HepG2 (cell line): ENCODE measurements at regions not wholly inside any gene's neighbourhood (a gene's known extent, or its start where the extent isn't known, plus 50 kb on each side); places are given as distances from the start of the nearest gene placed in this dataset.

Experiments
- ARNT2 ChIP-seq: sonication (generic); formaldehyde crosslinking; IDR thresholded peaks from 2 replicates; pipeline ENCODE4 v1.8.0; 2022; ENCODE audit warnings: mild to moderate bottlenecking, low read depth, missing genetic modification reagents, moderate library complexity
- ATF7-NPFF ChIP-seq: sonication (generic); formaldehyde crosslinking; IDR thresholded peaks from 2 replicates; pipeline ENCODE4 v1.8.1; 2023; ENCODE audit warnings: mild to moderate bottlenecking, low read depth, missing genetic modification reagents, moderate library complexity
- FOSL2 ChIP-seq: sonication (generic); formaldehyde crosslinking; IDR thresholded peaks from 2 replicates; pipeline ENCODE4 v1.4.0; 2020; ENCODE audit warnings: missing genetic modification reagents
- HHEX ChIP-seq: IDR thresholded peaks from 2 replicates; pipeline ENCODE4 v1.6.1; 2016; ENCODE audit warnings: control low read depth
- NFRKB ChIP-seq: fragments of 450-650 bp; IDR thresholded peaks from 2 replicates; pipeline ENCODE4 v1.6.1; 2017
- PCBP1 ChIP-seq: fragments of 200-400 bp; formaldehyde crosslinking; IDR thresholded peaks from 2 replicates; pipeline ENCODE4 v1.6.1; 2017; ENCODE audit warnings: mild to moderate bottlenecking, low read depth, low read length, borderline replicate concordance
- RBM39 ChIP-seq: fragments of 200-400 bp; formaldehyde crosslinking; IDR thresholded peaks from one replicate; pipeline ENCODE4 v1.6.1; 2018; ENCODE audit warnings: antibody characterized with exemption, mild to moderate bottlenecking, low read depth, low read length; ENCODE audit not compliant: poor library complexity, severe bottlenecking
- RFXANK ChIP-seq: IDR thresholded peaks from 2 replicates; pipeline ENCODE4 v1.6.1; 2016
- SMAD3 ChIP-seq: sonication (generic); formaldehyde crosslinking; IDR thresholded peaks from 2 replicates; pipeline ENCODE4 v1.4.0; 2020; ENCODE audit warnings: missing genetic modification reagents
- SOX6 ChIP-seq, 2 experiments: fragments of 450-650 bp in 1 of 2; sonication (generic) in 1 of 2; formaldehyde crosslinking in 1 of 2; IDR thresholded peaks; 2 replicates each; pipeline versions ENCODE4 v1.4.0 to v1.6.1; 2017 to 2020; ENCODE audit warnings: antibody characterized with exemption in 1 of 2, mild to moderate bottlenecking in 1 of 2, missing genetic modification reagents in 1 of 2
- SSRP1 ChIP-seq: IDR thresholded peaks from 2 replicates; pipeline ENCODE4 v1.6.1; 2016; ENCODE audit warnings: control low read depth
- TMF1 ChIP-seq: sonication (generic); formaldehyde crosslinking; IDR thresholded peaks from 2 replicates; pipeline ENCODE4 v1.8.1; 2022; ENCODE audit warnings: low read depth, missing genetic modification reagents
- YEATS4 ChIP-seq: sonication (generic); formaldehyde crosslinking; IDR thresholded peaks from 2 replicates; pipeline ENCODE4 v1.4.0; 2020; ENCODE audit warnings: missing genetic modification reagents, borderline replicate concordance
- ZNF292 ChIP-seq: sonication (generic); formaldehyde crosslinking; IDR thresholded peaks from 2 replicates; pipeline ENCODE4 v1.8.1; 2022; ENCODE audit warnings: mild to moderate bottlenecking, low read depth, missing genetic modification reagents, borderline replicate concordance
- ZNF33B ChIP-seq: sonication (generic); formaldehyde crosslinking; IDR thresholded peaks from 2 replicates; pipeline ENCODE4 v1.5.1; 2020; ENCODE audit warnings: mild to moderate bottlenecking, missing genetic modification reagents
- ZNF563 ChIP-seq: sonication (generic); formaldehyde crosslinking; IDR thresholded peaks from 2 replicates; pipeline ENCODE4 v1.8.0; 2022; ENCODE audit warnings: mild to moderate bottlenecking, moderate library complexity, missing genetic modification reagents
- ZNF772 ChIP-seq: sonication (generic); formaldehyde crosslinking; IDR thresholded peaks from 2 replicates; pipeline ENCODE4 v1.5.0; 2020; ENCODE audit warnings: mild to moderate bottlenecking, missing genetic modification reagents
- ZNF850 ChIP-seq: sonication (generic); formaldehyde crosslinking; conservative IDR thresholded peaks from 2 replicates; pipeline ENCODE4 v1.9.0; 2021; ENCODE audit warnings: mild to moderate bottlenecking, missing genetic modification reagents
- TF ChIP-seq, protein P1 (sequence below): sonication (generic); formaldehyde crosslinking; IDR thresholded peaks from 2 replicates; pipeline ENCODE4 v1.4.0; 2020; ENCODE audit warnings: missing genetic modification reagents
- TF ChIP-seq, protein P2 (sequence below): sonication (generic); formaldehyde crosslinking; conservative IDR thresholded peaks from 2 replicates; pipeline ENCODE4 v1.4.0; 2020; ENCODE audit warnings: missing genetic modification reagents
- TF ChIP-seq, protein P3 (sequence below): sonication (generic); formaldehyde crosslinking; IDR thresholded peaks from 2 replicates; pipeline ENCODE4 v1.4.0; 2020; ENCODE audit warnings: missing genetic modification reagents, low read depth, mild to moderate bottlenecking, borderline replicate concordance

DNA sequence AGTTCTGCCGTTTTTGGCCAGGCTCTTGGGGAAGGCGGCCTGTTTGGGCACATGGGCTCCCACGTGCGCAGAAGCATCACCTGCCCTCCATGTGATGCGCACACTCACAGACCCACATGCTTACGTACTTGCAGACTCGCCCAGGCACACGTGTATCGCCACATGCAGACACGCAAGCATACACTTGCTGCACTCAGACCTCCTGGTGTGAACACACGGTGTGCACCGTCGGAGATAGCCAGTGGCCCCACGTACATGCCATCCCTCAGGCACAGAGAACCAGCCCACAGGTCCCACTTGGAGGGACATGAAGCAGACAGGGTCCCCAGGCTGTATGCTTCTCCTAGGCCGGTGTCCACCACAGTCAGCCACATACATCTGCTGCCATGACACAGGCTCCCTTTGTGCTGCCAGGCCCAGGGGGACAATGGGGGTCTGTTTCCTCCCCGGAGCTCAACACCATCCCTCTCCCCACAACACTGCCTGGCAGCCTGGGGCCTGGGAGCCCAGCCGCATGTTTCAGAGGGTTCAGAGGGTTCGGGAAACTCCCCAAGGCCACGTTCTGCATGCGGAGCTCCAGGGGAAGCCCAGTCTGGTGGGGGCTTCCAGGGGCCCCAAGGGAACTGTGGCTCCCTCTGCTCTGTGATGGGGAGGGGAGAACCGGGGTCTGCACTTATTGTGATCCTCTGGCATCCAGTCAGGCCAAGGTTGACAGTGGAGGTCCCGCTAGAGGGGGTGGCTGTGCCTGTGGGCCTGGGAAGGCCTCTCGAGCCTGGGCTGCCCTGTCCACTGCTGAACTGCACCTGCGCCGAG, 208.1 kb upstream of the HAAO start (continued):
- TF ChIP-seq ZNF772 (no peak), RBM39 (peak; percentile 92), NFRKB (no peak), FOSL2 (CRISPR knock-in tag) (0 out of 2 replicates have a peak, but pooled peaks have one; percentile 2), TMF1 (CRISPR knock-in tag) (0 out of 2 replicates have a peak, but pooled peaks have one; percentile 45), ATF7-NPFF (CRISPR knock-in tag) (peak; percentile 60; the same call in 1 of the 2 replicates), PCBP1 (0 out of 2 replicates have a peak, but pooled peaks have one; percentile 66), HHEX (CRISPR knock-in tag) (no peak), ZNF33B (CRISPR knock-in tag) (peak; percentile 57; the same call in 1 of the 2 replicates), ARNT2 (CRISPR knock-in tag) (peak; percentile 54; the same call in 1 of the 2 replicates), YEATS4 (CRISPR knock-in tag) (peak; percentile 33; the same call in 1 of the 2 replicates), ZNF292 (CRISPR knock-in tag) (peak; percentile 52; the same call in 1 of the 2 replicates), SSRP1 (CRISPR knock-in tag) (no peak), ZNF850 (no peak), SMAD3 (CRISPR knock-in tag) (no peak; the same call in 1 of the 2 replicates), SOX6 (IDR thresholded peaks at IDR 0.05) (no peak), SOX6 (CRISPR knock-in tag; IDR thresholded peaks at IDR 0.05) (peak; percentile 59), ZNF563 (CRISPR knock-in tag) (peak; percentile 55; the same call in 1 of the 2 replicates), RFXANK (CRISPR knock-in tag) (no peak)
- TF ChIP-seq, protein P1, sequence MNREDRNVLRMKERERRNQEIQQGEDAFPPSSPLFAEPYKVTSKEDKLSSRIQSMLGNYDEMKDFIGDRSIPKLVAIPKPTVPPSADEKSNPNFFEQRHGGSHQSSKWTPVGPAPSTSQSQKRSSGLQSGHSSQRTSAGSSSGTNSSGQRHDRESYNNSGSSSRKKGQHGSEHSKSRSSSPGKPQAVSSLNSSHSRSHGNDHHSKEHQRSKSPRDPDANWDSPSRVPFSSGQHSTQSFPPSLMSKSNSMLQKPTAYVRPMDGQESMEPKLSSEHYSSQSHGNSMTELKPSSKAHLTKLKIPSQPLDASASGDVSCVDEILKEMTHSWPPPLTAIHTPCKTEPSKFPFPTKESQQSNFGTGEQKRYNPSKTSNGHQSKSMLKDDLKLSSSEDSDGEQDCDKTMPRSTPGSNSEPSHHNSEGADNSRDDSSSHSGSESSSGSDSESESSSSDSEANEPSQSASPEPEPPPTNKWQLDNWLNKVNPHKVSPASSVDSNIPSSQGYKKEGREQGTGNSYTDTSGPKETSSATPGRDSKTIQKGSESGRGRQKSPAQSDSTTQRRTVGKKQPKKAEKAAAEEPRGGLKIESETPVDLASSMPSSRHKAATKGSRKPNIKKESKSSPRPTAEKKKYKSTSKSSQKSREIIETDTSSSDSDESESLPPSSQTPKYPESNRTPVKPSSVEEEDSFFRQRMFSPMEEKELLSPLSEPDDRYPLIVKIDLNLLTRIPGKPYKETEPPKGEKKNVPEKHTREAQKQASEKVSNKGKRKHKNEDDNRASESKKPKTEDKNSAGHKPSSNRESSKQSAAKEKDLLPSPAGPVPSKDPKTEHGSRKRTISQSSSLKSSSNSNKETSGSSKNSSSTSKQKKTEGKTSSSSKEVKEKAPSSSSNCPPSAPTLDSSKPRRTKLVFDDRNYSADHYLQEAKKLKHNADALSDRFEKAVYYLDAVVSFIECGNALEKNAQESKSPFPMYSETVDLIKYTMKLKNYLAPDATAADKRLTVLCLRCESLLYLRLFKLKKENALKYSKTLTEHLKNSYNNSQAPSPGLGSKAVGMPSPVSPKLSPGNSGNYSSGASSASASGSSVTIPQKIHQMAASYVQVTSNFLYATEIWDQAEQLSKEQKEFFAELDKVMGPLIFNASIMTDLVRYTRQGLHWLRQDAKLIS (CRISPR knock-in tag): no peak
- TF ChIP-seq, protein P2, sequence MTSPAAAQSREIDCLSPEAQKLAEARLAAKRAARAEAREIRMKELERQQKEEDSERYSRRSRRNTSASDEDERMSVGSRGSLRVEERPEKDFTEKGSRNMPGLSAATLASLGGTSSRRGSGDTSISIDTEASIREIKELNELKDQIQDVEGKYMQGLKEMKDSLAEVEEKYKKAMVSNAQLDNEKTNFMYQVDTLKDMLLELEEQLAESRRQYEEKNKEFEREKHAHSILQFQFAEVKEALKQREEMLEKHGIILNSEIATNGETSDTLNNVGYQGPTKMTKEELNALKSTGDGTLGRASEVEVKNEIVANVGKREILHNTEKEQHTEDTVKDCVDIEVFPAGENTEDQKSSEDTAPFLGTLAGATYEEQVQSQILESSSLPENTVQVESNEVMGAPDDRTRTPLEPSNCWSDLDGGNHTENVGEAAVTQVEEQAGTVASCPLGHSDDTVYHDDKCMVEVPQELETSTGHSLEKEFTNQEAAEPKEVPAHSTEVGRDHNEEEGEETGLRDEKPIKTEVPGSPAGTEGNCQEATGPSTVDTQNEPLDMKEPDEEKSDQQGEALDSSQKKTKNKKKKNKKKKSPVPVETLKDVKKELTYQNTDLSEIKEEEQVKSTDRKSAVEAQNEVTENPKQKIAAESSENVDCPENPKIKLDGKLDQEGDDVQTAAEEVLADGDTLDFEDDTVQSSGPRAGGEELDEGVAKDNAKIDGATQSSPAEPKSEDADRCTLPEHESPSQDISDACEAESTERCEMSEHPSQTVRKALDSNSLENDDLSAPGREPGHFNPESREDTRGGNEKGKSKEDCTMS: no peak
- TF ChIP-seq, protein P3, sequence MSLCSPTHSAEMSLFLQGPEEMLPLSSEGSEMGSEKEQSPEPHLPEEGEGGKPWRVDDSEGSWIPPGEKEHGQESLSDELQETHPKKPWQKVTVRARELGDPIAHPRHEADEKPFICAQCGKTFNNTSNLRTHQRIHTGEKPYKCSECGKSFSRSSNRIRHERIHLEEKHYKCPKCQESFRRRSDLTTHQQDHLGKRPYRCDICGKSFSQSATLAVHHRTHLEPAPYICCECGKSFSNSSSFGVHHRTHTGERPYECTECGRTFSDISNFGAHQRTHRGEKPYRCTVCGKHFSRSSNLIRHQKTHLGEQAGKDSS (CRISPR knock-in tag): no peak
